ENCODE measurements at regions not wholly inside any gene's neighbourhood (a gene's known extent, or its start where the extent isn't known, plus 50 kb on each side); places are given as distances from the start of the nearest gene placed in this dataset.

GRCh38 chr13:90185734-90186133 is 1161.8 kb upstream of the MIR17HG start:
- TF ChIP-seq, protein P1, sequence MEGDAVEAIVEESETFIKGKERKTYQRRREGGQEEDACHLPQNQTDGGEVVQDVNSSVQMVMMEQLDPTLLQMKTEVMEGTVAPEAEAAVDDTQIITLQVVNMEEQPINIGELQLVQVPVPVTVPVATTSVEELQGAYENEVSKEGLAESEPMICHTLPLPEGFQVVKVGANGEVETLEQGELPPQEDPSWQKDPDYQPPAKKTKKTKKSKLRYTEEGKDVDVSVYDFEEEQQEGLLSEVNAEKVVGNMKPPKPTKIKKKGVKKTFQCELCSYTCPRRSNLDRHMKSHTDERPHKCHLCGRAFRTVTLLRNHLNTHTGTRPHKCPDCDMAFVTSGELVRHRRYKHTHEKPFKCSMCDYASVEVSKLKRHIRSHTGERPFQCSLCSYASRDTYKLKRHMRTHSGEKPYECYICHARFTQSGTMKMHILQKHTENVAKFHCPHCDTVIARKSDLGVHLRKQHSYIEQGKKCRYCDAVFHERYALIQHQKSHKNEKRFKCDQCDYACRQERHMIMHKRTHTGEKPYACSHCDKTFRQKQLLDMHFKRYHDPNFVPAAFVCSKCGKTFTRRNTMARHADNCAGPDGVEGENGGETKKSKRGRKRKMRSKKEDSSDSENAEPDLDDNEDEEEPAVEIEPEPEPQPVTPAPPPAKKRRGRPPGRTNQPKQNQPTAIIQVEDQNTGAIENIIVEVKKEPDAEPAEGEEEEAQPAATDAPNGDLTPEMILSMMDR (IDR thresholded peaks at IDR 0.05; ENCODE audit: low read depth, low read length, poor library complexity, severe bottlenecking), result no peak
- no peak for TF ChIP-seq EZH2phosphoT487 (IDR thresholded peaks at IDR 0.05; ENCODE audit: borderline replicate concordance, low read length)
- Histone ChIP-seq H3K4me3 (ENCODE audit: low read length) (no peak overlapping the region), H3F3A (ENCODE audit: control insufficient read depth, insufficient read depth) (no peaks in the 10 kb centered on the region), H3K36me3 (ENCODE audit: control insufficient read depth, low read length) (no peaks in the 10 kb centered on the region), H4K20me1 (ENCODE audit: control insufficient read depth, insufficient read depth, low read depth, low read length) (no peaks in the 10 kb centered on the region), H3K27me3 (ENCODE audit: control insufficient read depth, low read length) (no peaks in the 10 kb centered on the region), H3K4me1 (ENCODE audit: control insufficient read depth, low read length) (no peaks in the 10 kb centered on the region), H3K9me3 (ENCODE audit: control insufficient read depth, insufficient read depth, low read length) (no peaks in the 10 kb centered on the region), H3K79me2 (ENCODE audit: control insufficient read depth, low read length) (no peaks in the 10 kb centered on the region), H3K4me2 (ENCODE audit: low read length) (no peak overlapping the region), H3K9me2 (replicated peaks; ENCODE audit: control insufficient read depth, low read length) (no peaks in the 10 kb centered on the region), H3K27ac (ENCODE audit: low read depth, low read length) (no peak overlapping the region)

DNA sequence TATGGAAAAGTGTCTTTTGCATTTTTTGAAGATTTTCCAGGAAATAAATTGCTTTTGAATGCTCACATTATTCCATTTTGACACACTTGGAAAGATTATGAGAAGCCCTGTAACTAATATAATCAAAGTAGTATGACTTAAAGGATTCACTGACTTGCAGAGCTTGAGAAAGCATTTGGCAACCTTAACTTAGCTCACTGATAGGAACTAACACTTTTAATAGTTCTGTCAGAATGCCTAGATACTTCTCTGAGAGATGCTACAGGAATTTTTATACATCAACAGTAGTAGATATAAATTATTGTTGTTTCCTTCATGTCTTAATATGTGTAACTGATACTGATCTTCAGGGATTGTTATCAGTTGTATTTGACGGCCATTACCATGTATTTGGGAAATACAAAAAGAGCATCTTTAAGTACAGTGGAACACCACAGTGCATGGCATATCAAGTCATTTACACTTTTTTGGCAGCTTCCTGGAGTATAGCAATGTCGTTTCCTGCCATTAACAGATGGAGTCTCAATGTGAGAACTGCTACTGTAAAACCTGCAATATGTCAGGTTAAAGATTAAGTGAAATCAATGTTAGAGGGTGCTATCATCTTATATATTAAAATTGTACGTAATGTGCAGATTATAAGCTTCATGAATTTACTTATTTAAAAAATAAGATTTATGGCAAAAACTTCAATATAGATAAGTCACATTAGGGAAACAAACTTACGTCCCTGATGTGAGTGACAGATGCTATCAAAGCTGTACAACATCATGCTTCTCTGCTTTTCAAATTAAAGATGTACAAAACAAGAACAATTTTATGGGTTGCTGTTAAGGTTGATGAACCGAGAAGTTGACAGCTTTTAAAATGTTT is 1159.8 kb upstream of the MIR17HG start:
- no peaks in the 10 kb centered on the region for H3F3A ChIP-seq (ENCODE audit: control insufficient read depth, insufficient read depth)

DNA sequence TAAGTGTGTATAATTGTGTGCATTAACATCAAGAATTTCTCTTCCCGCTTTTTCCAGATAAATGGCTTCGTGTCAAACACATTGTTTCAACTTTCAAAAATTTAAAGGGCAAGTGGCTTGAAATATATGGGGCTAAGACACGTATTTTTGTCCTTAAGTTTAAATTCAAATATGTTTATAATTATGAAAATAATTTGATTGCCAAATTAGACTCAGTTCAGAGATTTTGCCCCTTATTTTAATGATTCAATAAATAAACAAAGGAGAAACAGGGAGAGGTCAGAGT is 1159.2 kb upstream of the MIR17HG start:
- no peaks in the 10 kb centered on the region for H3K36me3 ChIP-seq (ENCODE audit: control insufficient read depth, low read length)
- no peaks in the 10 kb centered on the region for H4K20me1 ChIP-seq (ENCODE audit: control insufficient read depth, insufficient read depth, low read depth, low read length)

More for the DNA sequence above, 1159.8 kb upstream of the MIR17HG start:
- Histone ChIP-seq H3K79me2 (ENCODE audit: control insufficient read depth, low read length) (no peaks in the 10 kb centered on the region), H3K9me3 (ENCODE audit: control insufficient read depth, insufficient read depth, low read length) (no peaks in the 10 kb centered on the region), H3K4me2 (ENCODE audit: low read length) (no peak overlapping the region), H3K27ac (ENCODE audit: low read depth, low read length) (no peak overlapping the region), H4K20me1 (ENCODE audit: control insufficient read depth, insufficient read depth, low read depth, low read length) (no peaks in the 10 kb centered on the region), H3K4me1 (ENCODE audit: control insufficient read depth, low read length) (no peaks in the 10 kb centered on the region), H3K9me2 (replicated peaks; ENCODE audit: control insufficient read depth, low read length) (no peaks in the 10 kb centered on the region), H3K27me3 (ENCODE audit: control insufficient read depth, low read length) (no peaks in the 10 kb centered on the region), H3K4me3 (ENCODE audit: low read length) (no peak overlapping the region), H3K36me3 (ENCODE audit: control insufficient read depth, low read length) (no peaks in the 10 kb centered on the region)
- TF ChIP-seq EZH2phosphoT487 (IDR thresholded peaks at IDR 0.05; ENCODE audit: borderline replicate concordance, low read length), result no peak
- TF ChIP-seq, protein P1 (IDR thresholded peaks at IDR 0.05; ENCODE audit: low read depth, low read length, poor library complexity, severe bottlenecking), result no peak

More for the DNA sequence above, 1159.2 kb upstream of the MIR17HG start:
- no peaks in the 10 kb centered on the region for H3K9me2 ChIP-seq (replicated peaks; ENCODE audit: control insufficient read depth, low read length)
- H3K27me3 ChIP-seq (ENCODE audit: control insufficient read depth, low read length), result no peaks in the 10 kb centered on the region
- H3K79me2 ChIP-seq (ENCODE audit: control insufficient read depth, low read length), result no peaks in the 10 kb centered on the region
- TF ChIP-seq, protein P1 (IDR thresholded peaks at IDR 0.05; ENCODE audit: low read depth, low read length, poor library complexity, severe bottlenecking), result no peak
- TF ChIP-seq EZH2phosphoT487 (IDR thresholded peaks at IDR 0.05; ENCODE audit: borderline replicate concordance, low read length), result no peak
- H3K4me3 ChIP-seq (ENCODE audit: low read length), result no peak overlapping the region
- H3K27ac ChIP-seq (ENCODE audit: low read depth, low read length), result no peak overlapping the region
- H3F3A ChIP-seq (ENCODE audit: control insufficient read depth, insufficient read depth), result no peaks in the 10 kb centered on the region
- no peaks in the 10 kb centered on the region for H3K9me3 ChIP-seq (ENCODE audit: control insufficient read depth, insufficient read depth, low read length)
- H3K4me2 ChIP-seq (ENCODE audit: low read length), result no peak overlapping the region
- H3K4me1 ChIP-seq (ENCODE audit: control insufficient read depth, low read length), result no peaks in the 10 kb centered on the region
